ENCODE measurements at regions not wholly inside any gene's neighbourhood (a gene's known extent, or its start where the extent isn't known, plus 50 kb on each side); places are given as distances from the start of the nearest gene placed in this dataset.

- no peak for DNase-seq (ENCODE audit: low read depth)
- H3K36me3 ChIP-seq (ENCODE audit: control insufficient read depth, insufficient read depth, low read length), result no peaks in the 10 kb centered on the region
- no peaks in the 10 kb centered on the region for H3K27me3 ChIP-seq (ENCODE audit: control insufficient read depth, insufficient read depth, low read length)
- TF ChIP-seq, protein P1, sequence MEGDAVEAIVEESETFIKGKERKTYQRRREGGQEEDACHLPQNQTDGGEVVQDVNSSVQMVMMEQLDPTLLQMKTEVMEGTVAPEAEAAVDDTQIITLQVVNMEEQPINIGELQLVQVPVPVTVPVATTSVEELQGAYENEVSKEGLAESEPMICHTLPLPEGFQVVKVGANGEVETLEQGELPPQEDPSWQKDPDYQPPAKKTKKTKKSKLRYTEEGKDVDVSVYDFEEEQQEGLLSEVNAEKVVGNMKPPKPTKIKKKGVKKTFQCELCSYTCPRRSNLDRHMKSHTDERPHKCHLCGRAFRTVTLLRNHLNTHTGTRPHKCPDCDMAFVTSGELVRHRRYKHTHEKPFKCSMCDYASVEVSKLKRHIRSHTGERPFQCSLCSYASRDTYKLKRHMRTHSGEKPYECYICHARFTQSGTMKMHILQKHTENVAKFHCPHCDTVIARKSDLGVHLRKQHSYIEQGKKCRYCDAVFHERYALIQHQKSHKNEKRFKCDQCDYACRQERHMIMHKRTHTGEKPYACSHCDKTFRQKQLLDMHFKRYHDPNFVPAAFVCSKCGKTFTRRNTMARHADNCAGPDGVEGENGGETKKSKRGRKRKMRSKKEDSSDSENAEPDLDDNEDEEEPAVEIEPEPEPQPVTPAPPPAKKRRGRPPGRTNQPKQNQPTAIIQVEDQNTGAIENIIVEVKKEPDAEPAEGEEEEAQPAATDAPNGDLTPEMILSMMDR (IDR thresholded peaks at IDR 0.05; ENCODE audit: insufficient read depth, low read depth, low read length), result no peak
- CTCF ChIA-PET, result interaction anchor here (0.6 kb wide), 2 partner anchors 268 to 430 kb away, joined by 3 to 10 read pairs; no protein-coding TSS in a partner anchor
- H3K4me3 ChIP-seq (ENCODE audit: low read depth, low read length), result no peak overlapping the region
- POLR2A ChIA-PET, result no interaction called here
These were observed 90.7 kb upstream of the MYL2 start for GRCh38 chr12:111010916-111011657.

- TF ChIP-seq, protein P1 (IDR thresholded peaks at IDR 0.05; ENCODE audit: insufficient read depth, low read depth, low read length), result no peak
- no peaks in the 10 kb centered on the region for H3K27me3 ChIP-seq (ENCODE audit: control insufficient read depth, insufficient read depth, low read length)
- CTCF ChIA-PET, result no interaction called here
- no peak for DNase-seq (ENCODE audit: low read depth)
- POLR2A ChIA-PET, result no interaction called here
- no peak overlapping the region for H3K4me3 ChIP-seq (ENCODE audit: low read depth, low read length)
- H3K36me3 ChIP-seq (ENCODE audit: control insufficient read depth, insufficient read depth, low read length), result no peaks in the 10 kb centered on the region
These were observed 89.7 kb upstream of the MYL2 start for GRCh38 chr12:111010061-111010460.

GRCh38 chr12:111006621-111007020 is 86.2 kb upstream of the MYL2 start:
- TF ChIP-seq, protein P1 (IDR thresholded peaks at IDR 0.05; ENCODE audit: insufficient read depth, low read depth, low read length), result no peak
- no peak for DNase-seq (ENCODE audit: low read depth)
- no peaks in the 10 kb centered on the region for H3K36me3 ChIP-seq (ENCODE audit: control insufficient read depth, insufficient read depth, low read length)
- H3K4me3 ChIP-seq (ENCODE audit: low read depth, low read length), result no peak overlapping the region
- ChIA-PET POLR2A (no interaction called here), CTCF (no interaction called here)
- no peaks in the 10 kb centered on the region for H3K27me3 ChIP-seq (ENCODE audit: control insufficient read depth, insufficient read depth, low read length)

- H3K36me3 ChIP-seq (ENCODE audit: control insufficient read depth, insufficient read depth, low read length), result no peaks in the 10 kb centered on the region
- no peak for DNase-seq (ENCODE audit: low read depth)
- no peak overlapping the region for H3K4me3 ChIP-seq (ENCODE audit: low read depth, low read length)
- ChIA-PET CTCF (no interaction called here), POLR2A (no interaction called here)
- TF ChIP-seq, protein P1 (IDR thresholded peaks at IDR 0.05; ENCODE audit: insufficient read depth, low read depth, low read length), result no peak
- H3K27me3 ChIP-seq (ENCODE audit: control insufficient read depth, insufficient read depth, low read length), result no peaks in the 10 kb centered on the region
These were observed 78.6 kb upstream of the MYL2 start for GRCh38 chr12:110998971-110999370.

DNA sequence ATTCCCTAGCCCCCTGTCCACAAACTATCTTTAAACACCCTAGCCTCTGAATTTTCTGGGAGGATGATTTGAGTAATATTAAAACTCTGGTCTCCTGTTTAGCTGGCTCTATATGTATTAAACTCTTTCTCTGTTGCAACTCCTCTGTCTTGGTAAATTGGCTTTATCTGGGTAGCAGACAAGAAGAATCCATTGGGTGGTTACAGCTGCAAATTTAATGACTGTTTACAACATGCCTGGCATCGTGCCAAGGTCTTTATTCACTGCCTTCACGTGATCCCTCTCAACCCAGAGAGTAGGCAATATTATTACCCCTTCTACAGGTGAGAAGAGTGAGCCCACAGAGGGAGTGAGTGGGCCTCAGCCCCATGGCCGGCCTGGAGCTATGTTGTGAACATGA is 77.8 kb upstream of the MYL2 start:
- H3K36me3 ChIP-seq (ENCODE audit: control insufficient read depth, insufficient read depth, low read length), result no peaks in the 10 kb centered on the region
- no peak for DNase-seq (ENCODE audit: low read depth)
- ChIA-PET CTCF (no interaction called here), POLR2A (no interaction called here)
- H3K4me3 ChIP-seq (ENCODE audit: low read depth, low read length), result no peak overlapping the region
- TF ChIP-seq, protein P1 (IDR thresholded peaks at IDR 0.05; ENCODE audit: insufficient read depth, low read depth, low read length), result no peak
- H3K27me3 ChIP-seq (ENCODE audit: control insufficient read depth, insufficient read depth, low read length), result no peaks in the 10 kb centered on the region
